Ovary (tissue), 7 donors: ENCODE measurements at regions not wholly inside any gene's neighbourhood (a gene's known extent, or its start where the extent isn't known, plus 50 kb on each side); places are given as distances from the start of the nearest gene placed in this dataset.

ENCODE experiments used
- DNase-seq, 5 donors: peaks; one replicate each; pipeline ENCODE4 v3.0.0-alpha.2; 2019 to 2020
- H3K27ac ChIP-seq, 2 donors: fragments of 200-600 bp; one replicate each; pipeline versions ENCODE4 v1.5.1 to v1.8.0; 2019 to 2022
- H3K27me3 ChIP-seq: fragments of 200-600 bp; one replicate; pipeline ENCODE4 v1.8.0; 2022
- H3K36me3 ChIP-seq: fragments of 200-600 bp; sonication (generic); one replicate; pipeline ENCODE4 v1.5.1; 2019
- H3K4me1 ChIP-seq: one replicate; pipeline ENCODE4 v1.8.1; 2013; ENCODE audit warnings: mild to moderate bottlenecking, moderate library complexity; ENCODE audit not compliant: insufficient read depth
- H3K4me3 ChIP-seq: fragments of 200-600 bp; sonication (generic); one replicate; pipeline ENCODE4 v1.5.1; 2017
- H3K9me3 ChIP-seq, 2 donors: fragments of 200-600 bp in 1 of 2; sonication (generic) in 1 of 2; one replicate each; pipeline versions ENCODE4 v1.5.1 to v1.8.1; 2013 to 2019; ENCODE audit warnings: mild to moderate bottlenecking in 1 of 2, moderate library complexity in 1 of 2
- EP300 ChIP-seq: sonication (generic); formaldehyde crosslinking; IDR thresholded peaks from one replicate; pipeline ENCODE4 v1.6.1; 2017; ENCODE audit warnings: antibody characterized with exemption
- POLR2A ChIP-seq: fragments of 450-650 bp; IDR thresholded peaks from one replicate; pipeline ENCODE4 v1.6.1; 2017; ENCODE audit warnings: antibody characterized with exemption, mild to moderate bottlenecking, moderate library complexity
- WGBS, 3 donors: extraction: QIAGEN DNeasy Blood & Tissue Kit in 1 of 3; methylation state at CpG; one replicate each; pipeline versions ENCODE4 v1.1.5 to v1.1.7; 2013 to 2017; 5-methylcytosine and 5-hydroxymethylcytosine counted together
- intact Hi-C, 4 donors: fragments of 100-400 bp; cut with DNase I; formaldehyde crosslinking; loops; one replicate each; pipeline versions ENCODE4 v1.11.0 to v1.15.1; 2022 to 2023
- TF ChIP-seq, protein P1 (sequence below), 3 donors: fragments of 450-650 bp in 2 of 3; fragments of 200-600 bp in 1 of 3; IDR thresholded peaks; one replicate each; pipeline versions ENCODE4 v1.5.1 to v1.8.0; 2016 to 2022; ENCODE audit warnings: antibody characterized with exemption in 3 of 3, mild to moderate bottlenecking in 1 of 3
- donor health status: DM: no; HTN: no; CAD: no; lungs with moderate emphysema.
- donor health status: DM: no; HTN: no; CAD: no.
- donor health status: Bipolar disorder and iron deficiency.
- donor health status: DM: no; HTN: no; CAD: no.
- donor health status: DM: yes; HTN: yes; CAD: no.

GRCh38 chr19:30969591-30969990 is 379.6 kb downstream of the TSHZ3 start:
- no peaks in the 10 kb centered on the region for H3K27me3 ChIP-seq
- intact Hi-C loops, result no loop called here
- 91 to 94% (median 92%) methylated on average over 2 of the region's 2 CpGs for WGBS, 3 donors
- no peaks in the 10 kb centered on the region for H3K4me1 ChIP-seq
- no peak overlapping the region for H3K27ac ChIP-seq
- TF ChIP-seq, protein P1, sequence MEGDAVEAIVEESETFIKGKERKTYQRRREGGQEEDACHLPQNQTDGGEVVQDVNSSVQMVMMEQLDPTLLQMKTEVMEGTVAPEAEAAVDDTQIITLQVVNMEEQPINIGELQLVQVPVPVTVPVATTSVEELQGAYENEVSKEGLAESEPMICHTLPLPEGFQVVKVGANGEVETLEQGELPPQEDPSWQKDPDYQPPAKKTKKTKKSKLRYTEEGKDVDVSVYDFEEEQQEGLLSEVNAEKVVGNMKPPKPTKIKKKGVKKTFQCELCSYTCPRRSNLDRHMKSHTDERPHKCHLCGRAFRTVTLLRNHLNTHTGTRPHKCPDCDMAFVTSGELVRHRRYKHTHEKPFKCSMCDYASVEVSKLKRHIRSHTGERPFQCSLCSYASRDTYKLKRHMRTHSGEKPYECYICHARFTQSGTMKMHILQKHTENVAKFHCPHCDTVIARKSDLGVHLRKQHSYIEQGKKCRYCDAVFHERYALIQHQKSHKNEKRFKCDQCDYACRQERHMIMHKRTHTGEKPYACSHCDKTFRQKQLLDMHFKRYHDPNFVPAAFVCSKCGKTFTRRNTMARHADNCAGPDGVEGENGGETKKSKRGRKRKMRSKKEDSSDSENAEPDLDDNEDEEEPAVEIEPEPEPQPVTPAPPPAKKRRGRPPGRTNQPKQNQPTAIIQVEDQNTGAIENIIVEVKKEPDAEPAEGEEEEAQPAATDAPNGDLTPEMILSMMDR (IDR thresholded peaks at IDR 0.05), result no peak
- no peak for TF ChIP-seq EP300
- no peak for TF ChIP-seq POLR2A
- no peak overlapping the region for H3K4me3 ChIP-seq
- H3K36me3 ChIP-seq, result no peaks in the 10 kb centered on the region
- no peaks in the 10 kb centered on the region for H3K9me3 ChIP-seq
- DNase-seq, result no peak

- Histone ChIP-seq H3K36me3 (no peaks in the 10 kb centered on the region), H3K27ac (no peak overlapping the region), H3K9me3 (no peaks in the 10 kb centered on the region), H3K27me3 (no peaks in the 10 kb centered on the region), H3K4me1 (no peaks in the 10 kb centered on the region), H3K4me3 (no peak overlapping the region)
- intact Hi-C loops, result no loop called here
- DNase-seq, result no peak
- WGBS, 3 donors, result 90 to 91% (median 91%) methylated on average over 5 of the region's 5 CpGs
- TF ChIP-seq, protein P1 (IDR thresholded peaks at IDR 0.05), result no peak
- TF ChIP-seq POLR2A, result no peak
These were observed 380.3 kb downstream of the TSHZ3 start for GRCh38 chr19:30968841-30969399.

DNA sequence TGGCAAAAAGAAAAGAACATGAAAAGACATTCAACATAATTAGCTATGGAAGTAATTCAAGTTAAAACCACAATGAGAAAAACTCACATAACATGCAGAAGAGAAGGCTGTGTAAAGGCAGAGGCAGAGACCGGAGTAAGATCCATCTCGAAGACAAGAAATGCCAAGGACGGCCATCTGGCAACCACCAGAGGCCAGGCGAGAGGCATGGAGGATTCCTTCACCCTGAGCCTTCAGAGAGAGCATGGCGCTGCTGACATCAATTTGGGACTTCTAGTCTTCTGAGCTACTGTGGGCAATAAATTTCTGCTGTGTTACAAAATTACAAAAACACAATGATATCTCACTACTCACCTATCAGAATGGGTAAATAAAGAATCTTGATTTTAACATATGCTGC is 381.0 kb downstream of the TSHZ3 start:
- H3K27ac ChIP-seq, result no peak overlapping the region
- no peak overlapping the region for H3K4me3 ChIP-seq
- no peaks in the 10 kb centered on the region for H3K36me3 ChIP-seq
- TF ChIP-seq EP300 (no peak), POLR2A (no peak)
- TF ChIP-seq, protein P1 (IDR thresholded peaks at IDR 0.05), result no peak
- DNase-seq, result no peak
- intact Hi-C loops, result no loop called here
- H3K9me3 ChIP-seq, result no peaks in the 10 kb centered on the region
- WGBS, 3 donors, result 88 to 93% (median 88%) methylated on average over 5 of the region's 5 CpGs
- no peaks in the 10 kb centered on the region for H3K27me3 ChIP-seq
- H3K4me1 ChIP-seq, result no peaks in the 10 kb centered on the region

- intact Hi-C loops, result no loop called here
- Histone ChIP-seq H3K4me3 (no peak overlapping the region), H3K4me1 (no peaks in the 10 kb centered on the region), H3K27ac (no peak overlapping the region), H3K36me3 (no peaks in the 10 kb centered on the region), H3K27me3 (no peaks in the 10 kb centered on the region), H3K9me3 (no peaks in the 10 kb centered on the region)
- WGBS, 3 donors, result 84 to 89% (median 86%) methylated on average over 4 of the region's 4 CpGs
- TF ChIP-seq, protein P1 (IDR thresholded peaks at IDR 0.05), result no peak
- no peak for TF ChIP-seq POLR2A
- TF ChIP-seq EP300, result no peak
- DNase-seq, result no peak
These were observed 382.8 kb downstream of the TSHZ3 start for GRCh38 chr19:30966486-30966885.
